Colonic mucosa (tissue), 4 donors: ENCODE measurements at regions not wholly inside any gene's neighbourhood (a gene's known extent, or its start where the extent isn't known, plus 50 kb on each side); places are given as distances from the start of the nearest gene placed in this dataset.

ENCODE experiments used
- DNase-seq: peaks from one replicate; pipeline ENCODE4 v3.0.0-alpha.2; 2020
- H3K27ac ChIP-seq: fragments of 200-600 bp; one replicate; pipeline ENCODE4 v1.8.0; 2021
- H3K27me3 ChIP-seq: fragments of 200-600 bp; one replicate; pipeline ENCODE4 v1.8.0; 2021
- H3K36me3 ChIP-seq: fragments of 200-600 bp; one replicate; pipeline ENCODE4 v1.8.0; 2021
- H3K4me1 ChIP-seq: fragments of 200-600 bp; one replicate; pipeline ENCODE4 v1.8.0; 2021; ENCODE audit warnings: mild to moderate bottlenecking
- H3K4me3 ChIP-seq: fragments of 200-600 bp; one replicate; pipeline ENCODE4 v1.8.0; 2021
- H3K9ac ChIP-seq, 2 donors: one replicate each; pipeline ENCODE4 v1.7.0; 2013; ENCODE audit warnings: control low read depth in 2 of 2, low read depth in 2 of 2, low read length in 2 of 2
- H3K9me3 ChIP-seq: fragments of 200-600 bp; one replicate; pipeline ENCODE4 v1.8.0; 2021
- intact Hi-C: fragments of 100-400 bp; cut with DNase I; formaldehyde crosslinking; loops from one replicate; pipeline ENCODE4 v1.14.1; 2022
- TF ChIP-seq, protein P1 (sequence below): fragments of 200-600 bp; IDR thresholded peaks from one replicate; pipeline ENCODE4 v1.8.0; 2022; ENCODE audit warnings: antibody characterized with exemption, mild to moderate bottlenecking
- donor health status: healthy.
- donor health status: DM: no; HTN: no; CAD: no.
- donor health status: DM: no; HTN: no; CAD: no.

- TF ChIP-seq, protein P1, sequence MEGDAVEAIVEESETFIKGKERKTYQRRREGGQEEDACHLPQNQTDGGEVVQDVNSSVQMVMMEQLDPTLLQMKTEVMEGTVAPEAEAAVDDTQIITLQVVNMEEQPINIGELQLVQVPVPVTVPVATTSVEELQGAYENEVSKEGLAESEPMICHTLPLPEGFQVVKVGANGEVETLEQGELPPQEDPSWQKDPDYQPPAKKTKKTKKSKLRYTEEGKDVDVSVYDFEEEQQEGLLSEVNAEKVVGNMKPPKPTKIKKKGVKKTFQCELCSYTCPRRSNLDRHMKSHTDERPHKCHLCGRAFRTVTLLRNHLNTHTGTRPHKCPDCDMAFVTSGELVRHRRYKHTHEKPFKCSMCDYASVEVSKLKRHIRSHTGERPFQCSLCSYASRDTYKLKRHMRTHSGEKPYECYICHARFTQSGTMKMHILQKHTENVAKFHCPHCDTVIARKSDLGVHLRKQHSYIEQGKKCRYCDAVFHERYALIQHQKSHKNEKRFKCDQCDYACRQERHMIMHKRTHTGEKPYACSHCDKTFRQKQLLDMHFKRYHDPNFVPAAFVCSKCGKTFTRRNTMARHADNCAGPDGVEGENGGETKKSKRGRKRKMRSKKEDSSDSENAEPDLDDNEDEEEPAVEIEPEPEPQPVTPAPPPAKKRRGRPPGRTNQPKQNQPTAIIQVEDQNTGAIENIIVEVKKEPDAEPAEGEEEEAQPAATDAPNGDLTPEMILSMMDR = no peak
- H3K9ac ChIP-seq = no peak overlapping the region
- no peak overlapping the region for H3K4me3 ChIP-seq
- no peaks in the 10 kb centered on the region for H3K36me3 ChIP-seq
- no peak for DNase-seq
- no peaks in the 10 kb centered on the region for H3K9me3 ChIP-seq
- H3K4me1 ChIP-seq = no peaks in the 10 kb centered on the region
- intact Hi-C loops = no loop called here
- H3K27me3 ChIP-seq = no peaks in the 10 kb centered on the region
- H3K27ac ChIP-seq = no peak overlapping the region
Measured at GRCh38 chr9:99282406-99282805, 60.3 kb downstream of the SEC61B start.

GRCh38 chr9:99285965-99286364 lies 63.9 kb downstream of the SEC61B start:
- intact Hi-C loops = no loop called here
- Histone ChIP-seq H3K4me3 (no peak overlapping the region), H3K9ac (no peak overlapping the region), H3K4me1 (no peaks in the 10 kb centered on the region), H3K27me3 (no peaks in the 10 kb centered on the region), H3K9me3 (no peaks in the 10 kb centered on the region), H3K27ac (no peak overlapping the region), H3K36me3 (no peaks in the 10 kb centered on the region)
- no peak for DNase-seq
- TF ChIP-seq, protein P1 = no peak

GRCh38 chr9:99286536-99286935 lies 64.5 kb downstream of the SEC61B start:
- DNase-seq = no peak
- H3K36me3 ChIP-seq = no peaks in the 10 kb centered on the region
- intact Hi-C loops = no loop called here
- H3K9ac ChIP-seq = no peak overlapping the region
- no peaks in the 10 kb centered on the region for H3K27me3 ChIP-seq
- H3K4me1 ChIP-seq = no peaks in the 10 kb centered on the region
- no peak overlapping the region for H3K27ac ChIP-seq
- TF ChIP-seq, protein P1 = no peak
- H3K4me3 ChIP-seq = no peak overlapping the region
- no peaks in the 10 kb centered on the region for H3K9me3 ChIP-seq

DNA sequence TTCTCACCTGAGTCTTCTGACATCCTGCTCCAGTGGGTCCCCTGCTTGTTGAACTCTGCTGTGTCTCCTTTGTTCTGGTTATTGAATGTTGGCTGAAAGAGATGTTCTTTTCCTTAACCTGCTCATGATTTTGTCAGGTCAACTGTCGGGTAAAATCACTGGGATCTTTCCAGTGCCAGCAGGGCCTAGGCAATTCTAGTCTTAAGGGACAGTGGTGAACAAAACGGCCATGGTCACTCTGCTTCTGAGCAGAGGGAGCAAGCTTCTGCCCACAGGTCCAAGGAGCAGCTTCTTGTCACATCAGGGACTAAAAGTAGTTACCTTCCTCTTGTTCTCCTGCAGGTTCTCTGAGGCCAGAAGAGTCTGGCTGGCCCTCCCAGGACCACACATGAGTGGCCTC lies 65.6 kb downstream of the SEC61B start:
- no peak for DNase-seq
- intact Hi-C loops = no loop called here
- Histone ChIP-seq H3K4me1 (no peaks in the 10 kb centered on the region), H3K4me3 (no peak overlapping the region), H3K9ac (no peak overlapping the region), H3K27ac (no peak overlapping the region), H3K36me3 (no peaks in the 10 kb centered on the region), H3K9me3 (no peaks in the 10 kb centered on the region), H3K27me3 (no peaks in the 10 kb centered on the region)
- TF ChIP-seq, protein P1 = no peak

DNA sequence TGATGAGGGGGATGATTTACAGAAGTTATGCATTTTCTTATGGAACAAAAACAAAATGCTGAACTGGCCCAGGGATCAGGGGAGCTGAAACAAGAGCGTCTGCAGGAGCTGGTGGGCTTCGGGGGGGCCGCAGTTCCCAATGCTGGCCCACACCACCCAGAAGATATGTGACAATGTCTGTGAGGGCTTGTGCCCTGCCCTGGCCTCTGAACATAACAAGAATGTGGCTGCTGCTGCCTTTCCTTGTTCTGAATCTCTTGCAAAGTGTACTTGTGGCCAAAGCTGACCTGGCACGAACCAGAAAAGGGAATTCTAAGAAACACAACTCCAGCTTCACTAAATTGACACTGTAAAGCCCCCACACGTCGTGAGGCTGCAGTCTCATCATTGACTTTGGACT lies 66.7 kb downstream of the SEC61B start:
- no peak for DNase-seq
- intact Hi-C loops = no loop called here
- no peaks in the 10 kb centered on the region for H3K4me1 ChIP-seq
- H3K27ac ChIP-seq = no peak overlapping the region
- no peak overlapping the region for H3K9ac ChIP-seq
- TF ChIP-seq, protein P1 = no peak
- no peaks in the 10 kb centered on the region for H3K36me3 ChIP-seq
- no peaks in the 10 kb centered on the region for H3K9me3 ChIP-seq
- no peak overlapping the region for H3K4me3 ChIP-seq
- H3K27me3 ChIP-seq = no peaks in the 10 kb centered on the region
